ENCODE measurements at regions not wholly inside any gene's neighbourhood (a gene's known extent, or its start where the extent isn't known, plus 50 kb on each side); places are given as distances from the start of the nearest gene placed in this dataset.

DNA sequence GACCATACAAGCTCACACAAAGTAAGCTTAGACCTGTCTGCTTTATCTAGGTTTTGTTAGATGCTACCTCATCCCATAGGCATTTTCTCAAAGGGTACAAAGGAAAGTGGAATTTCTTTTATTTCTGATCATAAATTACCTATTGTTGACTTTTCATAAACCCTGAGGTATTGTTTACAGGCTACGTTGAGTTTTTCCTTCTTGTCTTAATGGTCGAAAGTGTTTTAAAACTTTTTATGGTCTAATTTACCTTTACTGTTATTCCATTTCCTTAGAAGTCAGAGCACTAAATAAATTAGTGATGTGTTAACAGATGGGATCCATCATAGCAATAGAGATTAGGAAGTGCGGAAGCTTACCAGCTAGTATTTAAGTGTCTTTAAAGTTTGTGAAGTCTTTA, 159.2 kb upstream of the GABRA2 start:
- DNase-seq (ENCODE audit: low spot score) (no peak), ATAC-seq (no peak)
- TF ChIP-seq CREB1 (CRISPR knock-in tag; IDR thresholded peaks at IDR 0.05): no peak
- no peak for TF ChIP-seq ZNF263 (CRISPR knock-in tag; IDR thresholded peaks at IDR 0.05; ENCODE audit: low read depth)
- TF ChIP-seq, protein P1, sequence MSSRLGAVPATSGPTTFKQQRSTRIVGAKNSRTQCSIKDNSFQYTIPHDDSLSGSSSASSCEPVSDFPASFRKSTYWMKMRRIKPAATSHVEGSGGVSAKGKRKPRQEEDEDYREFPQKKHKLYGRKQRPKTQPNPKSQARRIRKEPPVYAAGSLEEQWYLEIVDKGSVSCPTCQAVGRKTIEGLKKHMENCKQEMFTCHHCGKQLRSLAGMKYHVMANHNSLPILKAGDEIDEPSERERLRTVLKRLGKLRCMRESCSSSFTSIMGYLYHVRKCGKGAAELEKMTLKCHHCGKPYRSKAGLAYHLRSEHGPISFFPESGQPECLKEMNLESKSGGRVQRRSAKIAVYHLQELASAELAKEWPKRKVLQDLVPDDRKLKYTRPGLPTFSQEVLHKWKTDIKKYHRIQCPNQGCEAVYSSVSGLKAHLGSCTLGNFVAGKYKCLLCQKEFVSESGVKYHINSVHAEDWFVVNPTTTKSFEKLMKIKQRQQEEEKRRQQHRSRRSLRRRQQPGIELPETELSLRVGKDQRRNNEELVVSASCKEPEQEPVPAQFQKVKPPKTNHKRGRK (CRISPR knock-in tag; IDR thresholded peaks at IDR 0.05; ENCODE audit: borderline replicate concordance): no peak
- TF ChIP-seq ZNF219 (CRISPR knock-in tag; IDR thresholded peaks at IDR 0.05; ENCODE audit: borderline replicate concordance): no peak
- TF ChIP-seq ZBTB21 (CRISPR knock-in tag; IDR thresholded peaks at IDR 0.05; ENCODE audit: borderline replicate concordance): no peak
- TF ChIP-seq, protein P2, sequence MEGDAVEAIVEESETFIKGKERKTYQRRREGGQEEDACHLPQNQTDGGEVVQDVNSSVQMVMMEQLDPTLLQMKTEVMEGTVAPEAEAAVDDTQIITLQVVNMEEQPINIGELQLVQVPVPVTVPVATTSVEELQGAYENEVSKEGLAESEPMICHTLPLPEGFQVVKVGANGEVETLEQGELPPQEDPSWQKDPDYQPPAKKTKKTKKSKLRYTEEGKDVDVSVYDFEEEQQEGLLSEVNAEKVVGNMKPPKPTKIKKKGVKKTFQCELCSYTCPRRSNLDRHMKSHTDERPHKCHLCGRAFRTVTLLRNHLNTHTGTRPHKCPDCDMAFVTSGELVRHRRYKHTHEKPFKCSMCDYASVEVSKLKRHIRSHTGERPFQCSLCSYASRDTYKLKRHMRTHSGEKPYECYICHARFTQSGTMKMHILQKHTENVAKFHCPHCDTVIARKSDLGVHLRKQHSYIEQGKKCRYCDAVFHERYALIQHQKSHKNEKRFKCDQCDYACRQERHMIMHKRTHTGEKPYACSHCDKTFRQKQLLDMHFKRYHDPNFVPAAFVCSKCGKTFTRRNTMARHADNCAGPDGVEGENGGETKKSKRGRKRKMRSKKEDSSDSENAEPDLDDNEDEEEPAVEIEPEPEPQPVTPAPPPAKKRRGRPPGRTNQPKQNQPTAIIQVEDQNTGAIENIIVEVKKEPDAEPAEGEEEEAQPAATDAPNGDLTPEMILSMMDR (IDR thresholded peaks at IDR 0.05): no peak
- no peak for TF ChIP-seq HMGA2 (CRISPR knock-in tag; IDR thresholded peaks at IDR 0.05)
- TF ChIP-seq OVOL2 (CRISPR knock-in tag; IDR thresholded peaks at IDR 0.05; ENCODE audit: borderline replicate concordance): no peak
- TF ChIP-seq, protein P3, sequence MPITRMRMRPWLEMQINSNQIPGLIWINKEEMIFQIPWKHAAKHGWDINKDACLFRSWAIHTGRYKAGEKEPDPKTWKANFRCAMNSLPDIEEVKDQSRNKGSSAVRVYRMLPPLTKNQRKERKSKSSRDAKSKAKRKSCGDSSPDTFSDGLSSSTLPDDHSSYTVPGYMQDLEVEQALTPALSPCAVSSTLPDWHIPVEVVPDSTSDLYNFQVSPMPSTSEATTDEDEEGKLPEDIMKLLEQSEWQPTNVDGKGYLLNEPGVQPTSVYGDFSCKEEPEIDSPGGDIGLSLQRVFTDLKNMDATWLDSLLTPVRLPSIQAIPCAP (CRISPR knock-in tag; IDR thresholded peaks at IDR 0.05): no peak
- no peak for TF ChIP-seq JAZF1 (CRISPR knock-in tag; IDR thresholded peaks at IDR 0.05)
- H3K36me3 Mint-ChIP-seq: no peaks in the 10 kb centered on the region
- no peaks in the 10 kb centered on the region for H3K4me1 Mint-ChIP-seq
- no peaks in the 10 kb centered on the region for H3K9me3 Mint-ChIP-seq
- H3K27ac Mint-ChIP-seq: no peak overlapping the region
- POLR2A ChIA-PET: no interaction called here
- H3K4me3 Mint-ChIP-seq: no peak overlapping the region
- CTCF ChIA-PET: no interaction called here
- peaks cover 4% of the 10 kb centered on the region; the same call in 1 of the 2 replicates for H3K27me3 Mint-ChIP-seq (ENCODE audit: low read depth)

DNA sequence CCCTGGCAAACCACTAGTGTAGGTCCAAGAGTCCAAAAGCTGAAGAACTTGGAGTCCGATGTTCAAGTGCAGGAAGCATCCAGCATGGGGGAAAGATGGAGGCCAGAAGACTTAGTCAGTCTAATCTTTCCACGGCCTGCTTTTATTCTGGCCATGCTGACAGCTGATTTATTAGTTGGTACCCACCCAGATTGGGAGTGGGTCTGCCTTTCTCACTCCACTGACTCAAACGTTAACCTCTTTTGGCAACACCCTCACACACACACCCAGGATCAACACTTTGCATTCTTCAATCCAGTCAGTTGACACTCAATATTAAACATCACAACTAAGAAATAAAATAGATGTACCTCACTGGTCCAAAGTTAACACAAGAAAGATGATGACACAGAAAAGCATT, 134.8 kb upstream of the GABRA2 start:
- Mint-ChIP-seq H3K9me3 (peaks cover 27% of the 10 kb centered on the region), H3K27me3 (ENCODE audit: low read depth) (no peaks in the 10 kb centered on the region; the same call in 1 of the 2 replicates), H3K4me3 (no peak overlapping the region), H3K4me1 (no peaks in the 10 kb centered on the region), H3K36me3 (peaks cover 6% of the 10 kb centered on the region), H3K27ac (no peak overlapping the region)
- ChIA-PET CTCF (no interaction called here), POLR2A (no interaction called here)
- DNase-seq (ENCODE audit: low spot score) (no peak), ATAC-seq (no peak)
- no peak for TF ChIP-seq SMAD3 (CRISPR knock-in tag; IDR thresholded peaks at IDR 0.05; ENCODE audit: borderline replicate concordance)
- no peak for TF ChIP-seq ZNF138 (CRISPR knock-in tag; conservative IDR thresholded peaks at IDR 0.05)
- TF ChIP-seq NFYB (CRISPR knock-in tag; conservative IDR thresholded peaks at IDR 0.05; ENCODE audit: low read depth): no peak
- TF ChIP-seq ZNF317 (CRISPR knock-in tag; IDR thresholded peaks at IDR 0.05; ENCODE audit: borderline replicate concordance, low read depth): no peak
- TF ChIP-seq TEAD4 (CRISPR knock-in tag; IDR thresholded peaks at IDR 0.05): no peak
- no peak for TF ChIP-seq TEAD1 (CRISPR knock-in tag; IDR thresholded peaks at IDR 0.05)
- no peak for TF ChIP-seq ETV6 (CRISPR knock-in tag; IDR thresholded peaks at IDR 0.05)

DNA sequence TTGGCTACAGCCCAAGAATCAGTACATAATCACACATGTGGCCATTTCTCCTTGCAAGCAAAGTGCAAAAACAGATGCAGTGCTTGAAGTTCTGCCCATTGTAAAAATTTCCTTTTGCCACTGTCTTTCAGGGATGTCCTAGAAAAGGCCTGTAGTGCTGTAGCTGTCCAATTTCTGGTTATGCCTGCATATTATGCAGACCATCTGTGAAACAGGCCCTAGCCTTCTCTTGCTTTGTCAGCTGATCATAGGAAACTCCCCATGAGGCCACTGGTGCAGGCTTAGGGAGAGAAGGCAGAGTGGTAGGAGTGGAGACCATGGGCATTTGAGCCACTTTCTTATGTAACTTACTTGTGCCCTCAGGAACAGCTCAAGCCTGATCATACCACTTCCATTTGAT, 130.4 kb upstream of the GABRA2 start:
- CTCF ChIA-PET: no interaction called here
- Mint-ChIP-seq H3K27ac (no peak overlapping the region), H3K27me3 (ENCODE audit: low read depth) (no peaks in the 10 kb centered on the region), H3K4me1 (no peaks in the 10 kb centered on the region), H3K4me3 (no peak overlapping the region), H3K36me3 (peaks cover 6% of the 10 kb centered on the region), H3K9me3 (peaks cover 27% of the 10 kb centered on the region)
- ATAC-seq: no peak
- no peak for DNase-seq (ENCODE audit: low spot score)
- POLR2A ChIA-PET: no interaction called here
- TF ChIP-seq ZNF317 (CRISPR knock-in tag; IDR thresholded peaks at IDR 0.05; ENCODE audit: borderline replicate concordance, low read depth) (no peak), SOX15 (CRISPR knock-in tag; IDR thresholded peaks at IDR 0.05) (no peak), RORB (CRISPR knock-in tag; IDR thresholded peaks at IDR 0.05) (no peak), ZNF416 (CRISPR knock-in tag; IDR thresholded peaks at IDR 0.05) (no peak), HMGA2 (CRISPR knock-in tag; IDR thresholded peaks at IDR 0.05) (no peak), NFYB (CRISPR knock-in tag; conservative IDR thresholded peaks at IDR 0.05; ENCODE audit: low read depth) (no peak), NFATC4 (CRISPR knock-in tag; IDR thresholded peaks at IDR 0.05) (no peak), FOXP1 (CRISPR knock-in tag; IDR thresholded peaks at IDR 0.05; ENCODE audit: borderline replicate concordance) (no peak), ZNF219 (CRISPR knock-in tag; IDR thresholded peaks at IDR 0.05; ENCODE audit: borderline replicate concordance) (no peak), CREB1 (CRISPR knock-in tag; IDR thresholded peaks at IDR 0.05) (no peak), ATF1 (CRISPR knock-in tag; IDR thresholded peaks at IDR 0.05) (no peak), ZNF232 (CRISPR knock-in tag; IDR thresholded peaks at IDR 0.05) (no peak)
- TF ChIP-seq, protein P4, sequence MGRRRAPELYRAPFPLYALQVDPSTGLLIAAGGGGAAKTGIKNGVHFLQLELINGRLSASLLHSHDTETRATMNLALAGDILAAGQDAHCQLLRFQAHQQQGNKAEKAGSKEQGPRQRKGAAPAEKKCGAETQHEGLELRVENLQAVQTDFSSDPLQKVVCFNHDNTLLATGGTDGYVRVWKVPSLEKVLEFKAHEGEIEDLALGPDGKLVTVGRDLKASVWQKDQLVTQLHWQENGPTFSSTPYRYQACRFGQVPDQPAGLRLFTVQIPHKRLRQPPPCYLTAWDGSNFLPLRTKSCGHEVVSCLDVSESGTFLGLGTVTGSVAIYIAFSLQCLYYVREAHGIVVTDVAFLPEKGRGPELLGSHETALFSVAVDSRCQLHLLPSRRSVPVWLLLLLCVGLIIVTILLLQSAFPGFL (CRISPR knock-in tag; IDR thresholded peaks at IDR 0.05; ENCODE audit: borderline replicate concordance): no peak
- TF ChIP-seq, protein P5, sequence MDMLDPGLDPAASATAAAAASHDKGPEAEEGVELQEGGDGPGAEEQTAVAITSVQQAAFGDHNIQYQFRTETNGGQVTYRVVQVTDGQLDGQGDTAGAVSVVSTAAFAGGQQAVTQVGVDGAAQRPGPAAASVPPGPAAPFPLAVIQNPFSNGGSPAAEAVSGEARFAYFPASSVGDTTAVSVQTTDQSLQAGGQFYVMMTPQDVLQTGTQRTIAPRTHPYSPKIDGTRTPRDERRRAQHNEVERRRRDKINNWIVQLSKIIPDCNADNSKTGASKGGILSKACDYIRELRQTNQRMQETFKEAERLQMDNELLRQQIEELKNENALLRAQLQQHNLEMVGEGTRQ (CRISPR knock-in tag; IDR thresholded peaks at IDR 0.05): no peak
- TF ChIP-seq, protein P6, sequence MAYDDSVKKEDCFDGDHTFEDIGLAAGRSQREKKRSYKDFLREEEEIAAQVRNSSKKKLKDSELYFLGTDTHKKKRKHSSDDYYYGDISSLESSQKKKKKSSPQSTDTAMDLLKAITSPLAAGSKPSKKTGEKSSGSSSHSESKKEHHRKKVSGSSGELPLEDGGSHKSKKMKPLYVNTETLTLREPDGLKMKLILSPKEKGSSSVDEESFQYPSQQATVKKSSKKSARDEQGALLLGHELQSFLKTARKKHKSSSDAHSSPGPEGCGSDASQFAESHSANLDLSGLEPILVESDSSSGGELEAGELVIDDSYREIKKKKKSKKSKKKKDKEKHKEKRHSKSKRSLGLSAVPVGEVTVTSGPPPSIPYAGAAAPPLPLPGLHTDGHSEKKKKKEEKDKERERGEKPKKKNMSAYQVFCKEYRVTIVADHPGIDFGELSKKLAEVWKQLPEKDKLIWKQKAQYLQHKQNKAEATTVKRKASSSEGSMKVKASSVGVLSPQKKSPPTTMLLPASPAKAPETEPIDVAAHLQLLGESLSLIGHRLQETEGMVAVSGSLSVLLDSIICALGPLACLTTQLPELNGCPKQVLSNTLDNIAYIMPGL (CRISPR knock-in tag; IDR thresholded peaks at IDR 0.05): no peak

Data from WTC11 (cell line).